ENCODE measurements at regions not wholly inside any gene's neighbourhood (a gene's known extent, or its start where the extent isn't known, plus 50 kb on each side); places are given as distances from the start of the nearest gene placed in this dataset.

DNA sequence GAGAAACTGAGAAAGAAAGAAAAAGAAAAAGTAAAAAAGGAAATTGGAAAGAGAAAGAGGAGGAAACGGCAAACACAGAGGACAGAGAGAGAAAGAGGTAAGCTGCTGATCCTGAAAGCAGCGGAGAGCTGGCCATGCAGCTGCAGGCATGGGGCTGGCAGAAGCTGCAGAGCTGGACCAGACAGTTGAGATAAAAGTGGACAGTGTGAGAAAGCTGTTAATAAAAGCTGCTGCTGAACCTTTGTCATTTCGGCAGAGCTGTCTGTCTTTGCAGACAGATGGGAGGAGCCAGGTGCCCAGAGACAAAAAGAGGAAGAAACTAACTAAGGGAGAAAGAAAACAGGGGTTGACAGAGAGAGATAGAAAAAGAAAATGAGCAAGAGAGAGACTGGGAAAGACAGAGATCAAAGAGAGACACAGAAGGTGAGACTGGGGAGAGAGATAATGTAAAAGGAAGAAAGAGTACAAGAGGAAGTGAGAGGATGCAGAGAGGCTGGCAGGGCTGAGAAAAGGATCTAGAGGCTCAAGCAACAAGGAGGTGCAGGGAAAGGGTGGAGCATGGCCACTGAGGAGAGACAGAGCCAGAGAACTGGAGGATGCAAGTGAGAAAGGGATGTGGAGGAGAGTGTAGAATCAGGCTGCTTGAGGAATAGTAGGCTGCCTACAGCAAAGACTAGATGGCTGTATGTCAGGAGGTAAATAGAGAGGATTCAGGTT is 376.8 kb upstream of the FGF16 start:
- TF ChIP-seq, protein P1, sequence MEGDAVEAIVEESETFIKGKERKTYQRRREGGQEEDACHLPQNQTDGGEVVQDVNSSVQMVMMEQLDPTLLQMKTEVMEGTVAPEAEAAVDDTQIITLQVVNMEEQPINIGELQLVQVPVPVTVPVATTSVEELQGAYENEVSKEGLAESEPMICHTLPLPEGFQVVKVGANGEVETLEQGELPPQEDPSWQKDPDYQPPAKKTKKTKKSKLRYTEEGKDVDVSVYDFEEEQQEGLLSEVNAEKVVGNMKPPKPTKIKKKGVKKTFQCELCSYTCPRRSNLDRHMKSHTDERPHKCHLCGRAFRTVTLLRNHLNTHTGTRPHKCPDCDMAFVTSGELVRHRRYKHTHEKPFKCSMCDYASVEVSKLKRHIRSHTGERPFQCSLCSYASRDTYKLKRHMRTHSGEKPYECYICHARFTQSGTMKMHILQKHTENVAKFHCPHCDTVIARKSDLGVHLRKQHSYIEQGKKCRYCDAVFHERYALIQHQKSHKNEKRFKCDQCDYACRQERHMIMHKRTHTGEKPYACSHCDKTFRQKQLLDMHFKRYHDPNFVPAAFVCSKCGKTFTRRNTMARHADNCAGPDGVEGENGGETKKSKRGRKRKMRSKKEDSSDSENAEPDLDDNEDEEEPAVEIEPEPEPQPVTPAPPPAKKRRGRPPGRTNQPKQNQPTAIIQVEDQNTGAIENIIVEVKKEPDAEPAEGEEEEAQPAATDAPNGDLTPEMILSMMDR (IDR thresholded peaks at IDR 0.05): no peak
- TF ChIP-seq POLR2A (IDR thresholded peaks at IDR 0.05): no peak
